NCI-H2227 treated with DMSO at 0.1 percent for 48 hours (cell line): ENCODE measurements at regions not wholly inside any gene's neighbourhood (a gene's known extent, or its start where the extent isn't known, plus 50 kb on each side); places are given as distances from the start of the nearest gene placed in this dataset.

Experiments
- DNase-seq: peaks from one replicate; lab custom pipeline; 2025; lab: John Stamatoyannopoulos, UW

DNA sequence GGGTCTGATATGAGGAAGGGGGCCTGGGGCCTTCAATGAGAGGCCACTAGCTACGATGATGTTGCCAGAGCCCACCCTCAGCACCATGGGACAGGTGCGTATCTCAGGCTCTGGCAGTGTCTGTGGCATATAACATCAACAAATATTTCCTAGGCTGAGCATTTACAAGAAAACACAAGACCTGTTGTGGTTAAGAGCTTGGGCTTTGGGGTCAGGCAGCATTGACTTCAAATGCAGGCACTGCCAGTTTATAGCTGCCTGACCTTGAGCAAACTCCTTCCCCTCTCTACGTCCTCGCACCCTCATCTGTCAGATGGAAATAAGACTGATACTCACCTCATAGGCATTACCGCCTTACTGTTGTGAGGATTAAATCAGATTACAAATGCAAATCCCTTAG is 156.0 kb downstream of the KATNAL1 start:
- DNase-seq, result no peak

DNA sequence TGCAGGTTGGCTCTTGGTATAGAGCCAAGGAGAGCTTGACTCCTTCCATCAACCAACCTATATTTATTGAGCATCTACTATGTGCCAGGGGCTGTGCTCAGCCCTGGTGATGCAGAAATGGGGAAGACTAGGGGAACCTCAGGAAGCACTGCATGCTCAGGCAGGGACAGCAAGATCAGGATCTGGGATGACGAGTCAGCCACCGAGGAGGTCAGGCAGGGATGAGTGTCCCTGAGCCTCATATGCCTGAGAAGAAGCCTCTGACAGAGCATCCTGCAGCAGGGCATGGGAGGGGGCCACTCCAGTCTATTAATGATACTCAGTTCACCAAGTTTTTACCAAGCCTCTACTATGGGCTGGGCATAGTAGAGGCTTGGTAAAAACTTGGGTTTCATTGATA is 158.1 kb downstream of the KATNAL1 start:
- no peak for DNase-seq

DNA sequence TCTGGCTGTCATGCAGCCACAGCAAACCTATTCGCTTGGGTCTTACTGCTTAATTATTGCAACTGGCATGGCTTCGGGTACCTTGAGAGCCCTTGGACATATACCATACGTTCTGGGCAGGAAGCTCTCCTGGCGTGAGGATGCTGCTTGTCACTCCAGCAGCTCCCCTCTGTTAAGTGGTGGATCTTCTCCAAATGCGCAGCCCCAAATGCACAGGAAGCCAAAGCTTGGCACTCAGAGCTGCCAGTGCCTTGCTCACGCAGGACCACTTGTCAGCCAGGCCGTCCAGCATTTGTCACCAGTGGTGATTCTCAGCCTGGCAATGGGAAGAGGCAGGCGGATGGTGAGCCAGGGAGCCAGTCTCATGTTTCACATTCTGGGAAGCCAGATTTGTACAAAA is 158.6 kb downstream of the KATNAL1 start:
- no peak for DNase-seq

DNA sequence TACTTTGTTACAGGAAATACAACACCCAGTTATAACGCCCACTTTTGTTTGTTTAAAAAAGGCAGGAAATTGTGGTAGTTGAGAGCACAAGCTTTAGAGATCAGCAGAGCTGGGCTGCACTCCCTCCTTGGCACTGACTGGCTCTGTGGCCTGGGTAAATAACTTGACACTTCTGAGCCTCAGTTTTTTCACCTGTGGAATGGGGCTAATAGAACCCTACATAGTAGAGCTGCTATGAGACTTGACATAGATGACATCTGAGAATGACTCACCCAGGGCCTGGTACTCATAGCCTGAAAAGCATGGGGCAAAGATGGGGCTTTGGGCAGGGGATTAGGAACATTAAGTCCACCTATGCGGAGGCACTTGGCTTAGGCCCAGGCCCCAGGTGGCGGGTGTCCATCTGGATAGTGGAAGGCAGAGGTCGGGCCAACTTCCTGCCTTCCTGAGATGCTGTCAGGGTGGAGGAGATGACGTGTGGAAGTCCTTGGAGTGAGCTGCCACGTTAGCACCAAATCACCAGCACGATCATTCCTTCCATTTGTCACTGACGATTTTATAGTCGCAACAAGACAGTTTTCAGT is 159.1 kb downstream of the KATNAL1 start:
- no peak for DNase-seq

DNA sequence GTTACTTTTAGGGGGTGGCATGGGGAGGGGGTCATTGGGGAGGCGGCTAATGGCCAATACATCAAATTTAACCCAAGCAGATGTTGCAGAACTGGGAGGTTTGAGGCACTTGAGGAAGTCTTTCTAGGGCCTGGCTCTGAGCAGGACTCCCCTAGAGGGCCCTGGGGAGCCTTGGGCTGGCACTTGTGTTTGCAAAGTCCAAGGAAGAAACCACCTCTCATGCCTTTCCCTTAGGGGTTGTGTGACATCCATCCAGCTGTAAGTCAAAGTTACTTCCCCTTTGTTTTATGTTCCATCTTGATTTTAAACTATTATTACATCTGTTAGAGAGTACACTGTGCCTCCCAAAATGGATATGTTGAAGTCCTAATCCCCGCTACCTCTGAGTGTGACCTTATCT is 159.9 kb downstream of the KATNAL1 start:
- DNase-seq, result no peak

DNA sequence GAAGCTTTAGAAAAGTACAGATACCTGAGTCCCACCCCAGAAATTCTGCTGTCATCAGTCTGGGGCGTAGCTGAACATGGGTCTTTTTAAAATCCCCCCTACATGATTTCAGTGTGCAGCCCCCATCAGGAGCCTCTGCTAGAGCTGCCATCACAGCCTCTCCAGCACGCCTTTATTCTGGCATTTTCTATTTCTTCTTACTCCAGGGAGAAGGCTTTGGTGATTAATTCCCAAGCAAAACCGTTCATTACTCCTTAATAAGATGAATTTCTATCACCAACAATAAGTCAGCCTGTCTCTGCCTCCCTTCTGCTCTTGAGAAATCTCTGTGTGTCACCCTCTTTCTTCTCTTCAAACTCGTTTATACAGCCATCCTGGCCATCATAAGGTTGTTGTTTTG is 160.3 kb downstream of the KATNAL1 start:
- no peak for DNase-seq

DNA sequence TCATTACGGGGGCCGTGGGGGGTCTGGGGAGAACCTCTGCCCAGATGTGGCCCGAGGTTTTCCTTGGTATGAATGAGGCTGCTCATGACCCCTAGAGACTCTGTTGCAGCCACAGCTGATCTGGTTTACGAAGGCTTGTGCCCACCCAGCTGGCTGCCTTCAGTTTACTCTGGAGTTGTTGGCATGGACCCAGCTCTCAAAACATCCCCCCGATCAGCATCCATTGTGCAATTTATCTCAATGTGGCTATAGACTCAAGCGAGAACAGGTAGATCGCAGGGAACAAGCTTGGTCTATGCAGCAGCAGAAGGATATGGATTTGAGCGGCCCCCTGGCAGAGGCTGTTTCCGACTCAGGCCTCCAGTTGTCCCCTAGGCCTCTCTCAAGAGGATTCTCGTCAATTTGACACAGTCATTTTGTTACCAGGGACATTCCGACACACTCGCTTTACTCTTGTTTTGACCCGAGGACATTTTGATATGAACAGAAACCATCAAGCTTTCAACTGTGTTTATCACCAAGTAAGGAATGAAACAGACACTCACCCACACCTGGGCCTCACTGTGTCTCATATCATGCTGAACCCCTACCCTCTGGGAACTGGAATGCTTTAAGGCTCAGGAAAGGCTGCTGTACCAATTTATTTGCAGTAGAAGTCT is 161.5 kb downstream of the KATNAL1 start:
- DNase-seq, result no peak

DNA sequence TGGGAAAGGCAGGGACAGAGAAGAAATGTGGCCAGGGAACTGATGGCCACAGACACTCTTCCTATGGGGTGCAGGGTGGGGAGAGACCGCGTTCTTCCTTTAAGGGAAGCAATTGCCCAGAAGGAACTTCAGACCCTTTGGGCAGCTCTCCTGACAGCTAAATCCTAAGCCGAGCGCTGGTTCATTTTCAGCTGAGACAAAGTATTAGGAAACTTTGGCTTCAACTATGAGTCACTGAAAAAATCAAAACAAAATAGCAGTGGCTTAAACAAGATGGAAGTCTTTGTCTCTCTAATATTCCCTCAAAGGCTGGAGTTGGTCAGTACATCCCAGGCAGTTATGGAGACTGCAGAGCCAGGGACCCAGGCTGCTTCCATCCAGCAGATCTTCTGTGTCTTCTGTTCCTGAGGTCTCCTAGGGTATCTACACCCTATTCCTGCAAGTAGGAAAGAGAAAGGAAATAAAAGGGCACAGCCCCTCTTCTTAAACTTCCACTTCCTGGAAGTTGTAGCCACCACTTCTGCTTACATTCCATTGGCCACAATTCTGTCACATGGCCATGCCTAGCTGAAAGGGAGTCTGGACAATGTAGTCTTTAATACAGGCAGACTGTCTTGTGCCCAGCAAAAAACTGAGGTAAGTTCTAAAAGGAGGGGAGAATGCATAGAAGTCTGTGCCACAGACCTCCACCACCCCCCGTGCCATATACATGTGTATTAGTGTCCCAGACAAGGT is 163.5 kb downstream of the KATNAL1 start:
- no peak for DNase-seq

DNA sequence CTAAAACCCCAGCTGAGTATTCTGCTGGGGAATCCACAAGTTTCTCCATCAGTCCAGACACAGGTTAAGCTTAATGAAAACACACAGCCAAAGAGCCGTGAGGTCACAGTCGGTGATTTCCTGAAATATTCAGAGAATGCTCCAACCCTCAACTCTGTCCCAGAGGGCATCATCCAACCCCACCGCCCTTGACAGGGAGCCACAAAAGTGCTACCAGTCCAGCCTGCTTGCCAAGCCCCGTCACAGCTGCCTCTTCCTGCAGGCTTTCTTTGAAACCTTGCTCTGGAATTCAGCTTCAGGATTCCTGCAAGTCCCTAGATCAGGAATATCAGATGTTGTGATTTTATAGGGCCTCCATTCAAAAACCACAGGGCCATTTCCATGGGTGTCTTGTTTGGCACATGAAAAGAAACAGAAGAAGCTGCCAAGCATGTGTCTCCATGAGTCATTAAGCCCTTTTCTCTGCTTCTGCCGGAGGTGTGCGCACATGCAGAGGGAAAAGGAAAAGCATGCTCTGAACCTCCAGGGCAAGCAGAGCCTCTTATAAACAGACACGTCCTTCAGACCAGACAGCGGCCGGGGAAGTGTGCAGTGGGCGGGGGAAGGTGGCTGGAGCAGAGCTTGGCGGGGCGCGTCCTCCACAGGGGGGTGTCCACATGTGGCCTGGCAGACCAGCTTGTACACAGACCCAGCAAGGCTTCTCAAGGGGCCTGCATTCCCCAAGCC is 164.7 kb downstream of the KATNAL1 start:
- DNase-seq, result no peak

DNA sequence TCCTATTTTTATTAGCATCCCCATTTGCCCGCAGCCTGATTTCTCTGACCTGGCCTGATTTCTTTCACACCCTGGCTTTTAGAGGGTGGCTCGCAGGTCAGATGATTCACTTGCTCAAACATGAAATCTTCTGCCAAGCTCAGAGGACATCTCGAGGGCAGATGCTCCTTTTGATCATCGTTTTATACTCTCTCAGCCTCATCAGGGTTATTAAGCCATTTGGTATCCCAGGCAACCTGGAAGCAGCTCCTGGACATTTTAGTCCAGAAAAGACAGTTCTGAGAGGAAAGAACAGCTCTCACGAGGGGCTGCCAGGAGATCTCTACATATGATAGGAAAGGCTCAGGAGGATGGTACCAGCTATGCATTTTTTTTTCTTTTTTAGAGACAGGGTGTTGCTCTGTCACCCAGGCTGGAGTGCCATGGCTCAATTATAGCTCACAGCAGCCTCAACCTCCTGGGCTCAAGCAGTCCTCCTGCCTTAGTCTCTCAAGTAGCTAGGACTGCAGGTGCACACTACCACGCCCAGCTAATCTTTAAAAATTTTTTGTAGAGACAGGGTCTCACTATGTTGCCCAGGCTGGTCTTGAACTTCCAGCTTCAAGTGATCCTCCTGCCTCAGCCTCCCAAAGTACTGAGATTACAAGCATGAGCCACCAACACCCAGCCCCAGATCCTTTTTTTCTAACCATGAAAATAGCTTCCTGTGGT is 165.4 kb downstream of the KATNAL1 start:
- DNase-seq, result no peak

DNA sequence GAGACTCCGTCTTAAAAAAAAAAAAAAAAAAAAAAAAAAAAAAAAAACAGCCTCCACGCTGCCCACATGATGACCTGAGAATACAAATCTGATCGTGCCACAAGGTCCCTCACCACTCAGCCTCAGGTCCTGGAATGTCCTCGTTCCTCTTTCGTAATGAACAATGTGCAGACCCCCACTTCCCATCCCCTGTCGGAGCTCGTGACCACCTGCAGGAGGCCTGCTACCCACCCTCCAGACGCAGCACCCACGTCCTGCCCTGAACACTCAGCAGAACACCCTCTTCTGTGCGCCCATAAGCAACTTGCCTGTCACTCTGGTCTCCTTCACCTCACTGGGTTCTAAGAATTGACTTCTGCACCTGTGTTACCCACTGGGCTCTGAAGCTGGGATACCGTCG is 166.4 kb downstream of the KATNAL1 start:
- DNase-seq, result no peak

DNA sequence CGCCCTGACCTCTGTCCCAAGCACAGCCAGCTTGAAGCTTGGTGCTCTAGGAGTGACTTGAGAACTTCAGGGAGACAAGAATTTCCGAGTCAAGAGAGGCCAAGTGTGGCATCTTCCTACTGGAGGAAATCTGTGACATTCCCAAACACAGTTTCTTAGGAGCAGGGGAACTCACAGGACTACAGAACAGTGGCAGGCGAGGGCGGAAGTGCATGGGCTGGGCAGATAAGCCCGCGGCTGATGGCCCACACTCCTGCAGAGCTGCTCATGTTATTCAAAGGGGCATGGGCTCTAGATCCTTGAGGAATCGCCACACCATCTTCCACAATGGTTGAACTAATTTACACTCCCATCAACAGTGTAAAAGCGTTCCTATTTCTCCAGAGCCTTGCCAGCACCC is 168.8 kb downstream of the KATNAL1 start:
- no peak for DNase-seq

DNA sequence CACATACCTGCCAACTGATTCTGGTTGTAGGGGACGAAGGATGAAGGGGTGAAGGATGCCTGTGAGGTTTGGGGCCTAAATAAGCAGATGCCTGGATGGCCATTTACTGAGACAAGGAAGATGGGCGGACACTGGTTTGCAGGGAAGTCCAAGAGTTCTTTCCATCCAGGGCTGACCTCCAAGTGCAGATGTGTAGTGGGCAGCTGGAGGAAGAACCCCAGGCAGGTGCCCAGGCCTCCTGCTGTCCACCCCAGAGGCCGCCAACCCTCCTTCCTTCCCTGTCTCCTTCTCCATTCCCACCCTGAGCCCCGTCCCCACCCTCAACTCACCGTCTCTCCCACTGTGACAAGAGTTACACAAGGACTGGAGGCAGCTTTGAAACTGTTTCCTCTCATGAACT is 171.5 kb downstream of the KATNAL1 start:
- no peak for DNase-seq

DNA sequence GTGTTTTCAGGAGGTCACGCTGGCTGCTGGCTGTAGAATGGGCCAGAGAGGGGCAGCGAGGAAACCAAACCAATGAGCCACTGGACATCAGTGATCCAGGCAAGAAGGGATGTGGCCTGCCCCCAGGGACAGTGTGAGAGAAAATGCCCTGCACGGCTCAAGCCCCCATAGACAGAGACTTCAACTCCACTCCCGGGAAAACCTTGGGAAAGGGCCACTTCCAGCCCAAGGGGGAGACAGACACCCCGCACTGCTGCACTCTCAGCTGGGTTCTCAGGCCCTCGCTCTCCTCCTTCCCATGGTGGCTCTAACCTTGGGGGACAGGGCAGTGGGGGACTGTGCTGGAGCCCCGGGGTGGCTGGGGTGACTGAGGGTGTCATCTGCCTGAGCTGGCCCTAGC is 172.0 kb downstream of the KATNAL1 start:
- no peak for DNase-seq

DNA sequence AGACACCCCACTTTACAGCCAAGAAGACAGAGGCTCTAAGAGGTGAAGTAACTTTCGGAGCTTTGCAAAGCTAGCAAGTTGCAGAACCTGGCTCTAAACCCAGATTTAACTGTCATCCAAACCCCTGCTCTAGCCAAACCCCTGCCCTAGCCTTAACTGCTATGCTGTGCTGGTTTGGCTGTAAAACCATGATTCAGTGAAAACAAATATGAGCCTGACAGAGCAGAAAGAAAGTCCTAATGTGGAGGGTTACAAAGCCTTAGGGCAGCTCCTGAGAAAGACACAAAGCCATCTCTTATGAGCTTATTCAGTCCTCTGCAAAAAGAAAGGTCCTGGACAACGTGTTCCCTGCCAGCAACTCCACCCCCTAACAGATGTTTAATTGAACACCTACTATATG is 172.8 kb downstream of the KATNAL1 start:
- no peak for DNase-seq

DNA sequence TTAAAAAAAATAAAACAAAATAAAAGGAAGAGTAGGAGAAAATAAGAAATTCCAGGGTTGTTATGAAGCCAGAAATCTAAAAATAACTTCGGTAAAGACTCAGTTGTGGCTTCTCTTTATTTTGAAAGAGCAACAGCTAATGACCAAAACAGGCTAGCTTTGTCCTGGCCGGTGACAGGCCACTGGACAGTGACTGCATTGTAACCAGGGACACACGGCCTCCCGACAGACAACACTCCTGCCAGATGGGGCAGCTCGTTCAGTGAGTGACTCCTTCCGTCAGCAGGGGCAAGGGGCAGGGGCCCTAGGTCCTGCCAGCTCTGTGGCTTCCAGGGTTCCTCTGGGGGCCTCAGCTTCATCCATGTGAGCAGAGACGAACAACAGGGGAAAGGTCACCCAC is 173.4 kb downstream of the KATNAL1 start:
- DNase-seq, result no peak

DNA sequence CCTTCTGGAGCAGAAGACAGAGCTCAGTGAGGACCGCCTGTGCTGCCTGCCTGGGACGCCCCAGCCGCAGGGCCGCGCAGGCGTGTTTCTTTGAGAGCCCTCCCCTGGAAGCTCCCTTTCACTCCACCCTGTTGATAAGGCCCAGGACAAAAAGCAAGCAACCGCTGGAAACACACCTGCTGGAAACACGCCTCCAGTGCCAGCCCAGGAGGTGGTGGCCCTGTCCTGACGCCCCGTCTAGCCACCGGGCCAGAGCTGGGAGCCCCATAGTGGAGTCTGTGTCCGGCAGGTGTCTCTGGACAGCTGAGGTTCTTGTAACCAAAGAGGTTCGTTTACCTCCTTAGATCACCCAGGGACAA is 173.8 kb downstream of the KATNAL1 start:
- DNase-seq, result no peak

DNA sequence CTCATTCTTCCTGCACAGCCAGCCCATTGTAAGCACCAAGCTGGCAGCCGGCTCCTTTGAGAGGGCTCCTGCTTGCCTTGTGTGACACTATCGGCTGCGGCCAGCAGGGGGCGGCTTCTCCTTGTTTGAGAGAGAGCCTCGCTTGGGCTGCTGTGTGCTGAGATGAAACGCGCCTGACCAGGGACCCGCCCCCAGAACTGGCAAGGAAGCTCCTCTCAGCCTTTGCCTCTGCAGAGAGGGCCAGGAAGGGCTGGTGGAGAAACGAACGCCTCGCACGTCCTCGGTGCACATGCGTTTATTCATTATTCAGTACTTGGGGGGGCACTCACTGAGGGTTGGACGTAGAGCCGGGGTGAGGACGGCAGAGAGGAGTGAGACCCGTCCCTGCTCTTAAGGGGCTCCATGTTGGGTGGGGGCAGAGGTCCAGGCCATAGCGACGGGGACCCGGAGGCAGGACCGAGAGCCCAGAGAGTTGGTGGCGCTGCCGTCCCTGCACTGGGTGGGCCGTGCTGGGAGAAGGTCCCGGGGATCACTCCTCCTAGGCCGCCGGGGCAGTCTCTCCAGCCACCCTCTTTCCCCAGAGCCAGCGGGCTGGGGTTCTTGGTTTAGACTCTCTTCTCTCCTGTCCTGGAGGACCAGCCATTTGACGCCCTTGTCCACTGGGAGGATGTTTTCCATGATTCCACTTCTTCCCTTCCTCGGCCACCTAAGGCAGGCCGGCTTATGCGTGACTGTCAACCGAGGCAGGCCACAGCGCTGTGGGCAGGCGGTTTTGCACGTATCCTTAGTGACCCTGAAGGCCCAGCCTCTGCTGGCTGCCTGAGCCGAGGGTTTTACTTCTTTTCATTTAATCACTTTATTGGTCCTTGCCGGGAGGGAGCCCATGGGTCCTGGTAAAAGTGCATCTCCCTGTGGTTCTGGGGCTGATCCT is 174.5 kb downstream of the KATNAL1 start:
- DNase-seq, result peak; percentile 73

DNA sequence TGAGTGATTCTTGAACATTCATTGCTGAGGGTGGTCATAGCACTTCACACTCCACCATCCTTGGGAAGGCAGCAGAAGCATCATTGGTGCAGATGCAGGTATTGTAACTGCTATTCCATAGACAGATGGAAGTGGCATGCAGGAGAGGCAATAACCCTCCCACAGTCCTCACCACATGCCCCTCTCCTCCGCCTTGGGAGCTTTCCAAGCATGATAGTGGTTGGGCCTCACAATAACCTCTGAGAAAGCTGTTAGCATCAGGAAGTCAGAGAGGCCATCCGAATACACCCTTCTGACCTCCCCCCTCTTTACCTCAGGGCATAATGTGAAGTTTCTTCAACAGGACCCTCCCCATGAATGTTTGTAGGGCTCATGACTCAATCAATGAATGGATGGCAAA is 177.9 kb downstream of the KATNAL1 start:
- no peak for DNase-seq

DNA sequence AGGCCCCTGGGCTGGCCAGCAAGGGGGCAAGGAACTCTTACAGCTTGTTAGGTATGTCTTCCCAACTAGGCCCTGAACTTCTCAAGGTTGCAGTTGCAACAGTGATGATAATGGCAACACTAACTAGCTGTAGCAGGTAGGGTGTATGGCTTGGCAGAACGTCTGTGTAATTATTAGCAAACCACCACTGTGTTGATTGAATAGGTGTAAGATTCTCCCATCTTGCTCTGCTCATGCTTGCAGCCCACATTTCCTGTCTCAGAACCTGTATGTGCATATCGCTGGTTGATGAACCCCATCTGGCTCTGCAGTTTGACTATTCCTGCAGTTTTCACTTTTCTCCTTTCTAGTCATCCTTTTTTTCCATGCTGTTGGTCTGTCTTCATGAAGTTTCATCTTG is 178.8 kb downstream of the KATNAL1 start:
- DNase-seq, result no peak

DNA sequence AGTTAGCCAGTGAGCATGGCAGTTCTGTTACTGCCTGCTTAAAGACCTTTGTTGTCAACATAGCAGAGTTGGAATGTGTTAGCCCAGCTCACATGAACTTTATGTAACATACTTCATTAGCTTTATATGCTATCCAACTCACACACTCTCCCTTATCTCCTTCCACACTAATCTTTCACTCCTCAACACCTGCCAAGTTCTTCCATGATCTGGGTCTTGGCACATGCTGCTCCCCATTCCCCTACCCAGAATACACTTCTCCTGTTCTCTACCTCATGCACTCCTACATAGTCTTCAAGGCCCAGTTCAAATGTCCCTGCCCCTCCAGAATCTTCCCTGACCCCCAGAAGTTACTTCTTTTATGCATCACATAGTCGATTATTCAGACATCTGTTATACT is 179.3 kb downstream of the KATNAL1 start:
- DNase-seq, result no peak
